ENCODE measurements at regions not wholly inside any gene's neighbourhood (a gene's known extent, or its start where the extent isn't known, plus 50 kb on each side); places are given as distances from the start of the nearest gene placed in this dataset.
"Not testable (repeated sequence)": the region's sequence is repeated elsewhere in the genome, so short reads cannot be mapped to it uniquely, and the experiment has no call there.

GRCh38 chr13:79974935-79975650, 365.8 kb downstream of the SPRY2 start:
- H3K27me3 Mint-ChIP-seq, H3K4me1 Mint-ChIP-seq, H3K27ac Mint-ChIP-seq, H3K36me3 Mint-ChIP-seq, H3K4me3 Mint-ChIP-seq, CTCF ChIA-PET, DNase-seq, H3K9me3 Mint-ChIP-seq: not testable (repeated sequence)

GRCh38 chr13:79973533-79973963, 367.4 kb downstream of the SPRY2 start:
- peaks cover 3% of the 10 kb centered on the region for H3K9me3 Mint-ChIP-seq
- no peak for DNase-seq
- CTCF ChIA-PET = interaction anchor here (0.7 to 1.1 kb wide), 3 partner anchors 12 to 601 kb away, joined by 3 to 4 read pairs (median 3); no protein-coding TSS in a partner anchor
- H3K27ac Mint-ChIP-seq = no peak overlapping the region
- H3K4me1 Mint-ChIP-seq = no peaks in the 10 kb centered on the region
- no peaks in the 10 kb centered on the region for H3K36me3 Mint-ChIP-seq
- H3K27me3 Mint-ChIP-seq = no peaks in the 10 kb centered on the region
- no peak overlapping the region for H3K4me3 Mint-ChIP-seq

- H3K9me3 Mint-ChIP-seq = peaks cover 3% of the 10 kb centered on the region
- DNase-seq = no peak
- H3K36me3 Mint-ChIP-seq = no peaks in the 10 kb centered on the region
- no peaks in the 10 kb centered on the region for H3K27me3 Mint-ChIP-seq
- H3K4me1 Mint-ChIP-seq = no peaks in the 10 kb centered on the region
- H3K4me3 Mint-ChIP-seq = no peak overlapping the region
- CTCF ChIA-PET = no interaction called here
- no peak overlapping the region for H3K27ac Mint-ChIP-seq
These were observed 368.8 kb downstream of the SPRY2 start for GRCh38 chr13:79972066-79972569.

GRCh38 chr13:79966493-79966895, 374.4 kb downstream of the SPRY2 start:
- H3K9me3 Mint-ChIP-seq = peaks cover 14% of the 10 kb centered on the region
- DNase-seq = no peak
- no peaks in the 10 kb centered on the region for H3K27me3 Mint-ChIP-seq
- no peaks in the 10 kb centered on the region for H3K4me1 Mint-ChIP-seq
- CTCF ChIA-PET = no interaction called here
- H3K36me3 Mint-ChIP-seq = no peaks in the 10 kb centered on the region
- no peak overlapping the region for H3K4me3 Mint-ChIP-seq
- H3K27ac Mint-ChIP-seq = no peak overlapping the region

GRCh38 chr13:79966059-79966458, 374.9 kb downstream of the SPRY2 start:
- CTCF ChIA-PET = no interaction called here
- Mint-ChIP-seq H3K9me3 (peaks cover 14% of the 10 kb centered on the region), H3K4me3 (no peak overlapping the region), H3K4me1 (no peaks in the 10 kb centered on the region), H3K27me3 (no peaks in the 10 kb centered on the region), H3K36me3 (no peaks in the 10 kb centered on the region), H3K27ac (no peak overlapping the region)
- no peak for DNase-seq

DNA sequence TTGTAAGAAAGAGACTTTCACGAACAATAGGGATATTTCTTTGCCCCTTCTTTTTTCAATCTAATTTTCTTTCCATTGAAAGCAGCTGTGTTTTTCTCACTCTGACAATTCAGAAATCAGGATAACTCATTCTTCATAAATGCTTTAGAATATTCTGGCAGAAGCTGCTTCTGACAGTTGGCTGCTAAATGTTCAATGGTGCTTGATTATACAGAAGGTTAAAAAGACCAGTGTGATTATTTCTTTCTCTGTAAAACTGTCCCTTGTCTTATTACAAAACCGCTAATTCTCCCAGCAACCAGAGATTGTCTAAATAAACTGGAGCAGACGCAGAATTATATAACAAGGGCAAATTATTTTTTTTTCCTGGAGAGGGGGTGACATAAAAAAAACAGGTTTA, 394.4 kb downstream of the SPRY2 start:
- no peaks in the 10 kb centered on the region for H3K9me3 Mint-ChIP-seq
- no peaks in the 10 kb centered on the region for H3K36me3 Mint-ChIP-seq
- H3K27ac Mint-ChIP-seq = no peak overlapping the region
- no peaks in the 10 kb centered on the region for H3K27me3 Mint-ChIP-seq
- no peaks in the 10 kb centered on the region for H3K4me1 Mint-ChIP-seq
- CTCF ChIA-PET = no interaction called here
- no peak overlapping the region for H3K4me3 Mint-ChIP-seq
- DNase-seq = no peak

DNA sequence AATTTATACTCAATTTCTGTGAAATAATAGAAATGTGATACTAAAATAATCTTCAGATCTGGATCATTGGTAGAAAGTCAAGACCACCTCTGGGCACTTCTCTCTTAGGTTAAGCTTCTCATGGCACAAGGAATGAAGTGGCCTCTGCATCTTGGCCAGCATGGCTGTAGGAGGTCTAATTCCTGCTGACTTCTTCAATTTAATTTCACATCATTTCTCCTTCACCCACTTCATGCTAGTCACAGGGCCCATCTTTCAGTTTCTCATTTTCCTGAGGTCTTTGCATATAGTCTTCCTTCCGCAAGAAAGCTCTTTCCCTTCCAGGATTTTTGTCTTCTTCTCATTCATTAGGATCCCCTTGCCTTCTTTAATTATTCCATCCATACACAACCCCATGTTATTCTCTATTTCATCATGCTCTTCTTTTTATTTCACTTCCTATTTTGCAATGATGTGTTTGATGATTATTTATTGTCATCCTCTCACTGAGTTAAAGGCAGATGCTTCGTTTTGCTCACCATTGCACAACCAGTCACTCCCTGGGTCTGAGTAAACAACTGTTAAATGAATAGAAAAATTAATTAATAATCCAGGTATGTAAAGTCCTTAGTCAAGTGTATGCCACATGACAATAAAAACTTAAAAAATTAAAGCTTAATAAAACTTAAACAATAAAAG, 397.4 kb downstream of the SPRY2 start:
- no peaks in the 10 kb centered on the region for H3K27me3 Mint-ChIP-seq
- H3K27ac Mint-ChIP-seq = no peak overlapping the region
- H3K36me3 Mint-ChIP-seq = no peaks in the 10 kb centered on the region
- CTCF ChIA-PET = no interaction called here
- H3K9me3 Mint-ChIP-seq = no peaks in the 10 kb centered on the region
- no peak for DNase-seq
- no peak overlapping the region for H3K4me3 Mint-ChIP-seq
- no peaks in the 10 kb centered on the region for H3K4me1 Mint-ChIP-seq

DNA sequence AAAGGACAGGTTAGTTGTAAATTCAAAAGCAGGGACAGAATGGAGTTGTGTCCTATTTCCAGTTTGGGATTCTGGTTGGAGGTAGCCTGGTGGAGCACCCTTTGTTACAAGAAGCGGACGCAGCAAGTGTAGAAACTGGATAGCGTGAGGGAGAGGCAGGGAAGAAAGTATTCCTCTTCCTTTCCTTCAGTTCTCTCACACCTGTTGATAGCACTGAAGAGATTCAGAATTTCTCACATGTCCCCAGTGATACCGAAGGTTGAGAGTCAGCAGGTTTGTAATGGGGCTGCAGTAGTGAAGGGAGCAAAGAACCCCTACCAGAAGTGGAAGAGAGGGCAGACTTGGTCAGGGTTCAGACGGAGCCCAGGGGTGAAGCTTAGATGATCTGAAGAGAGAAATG, 399.2 kb downstream of the SPRY2 start:
- CTCF ChIA-PET = no interaction called here
- no peaks in the 10 kb centered on the region for H3K36me3 Mint-ChIP-seq
- no peak for DNase-seq
- no peak overlapping the region for H3K27ac Mint-ChIP-seq
- H3K4me3 Mint-ChIP-seq = no peak overlapping the region
- no peaks in the 10 kb centered on the region for H3K9me3 Mint-ChIP-seq
- no peaks in the 10 kb centered on the region for H3K4me1 Mint-ChIP-seq
- no peaks in the 10 kb centered on the region for H3K27me3 Mint-ChIP-seq

DNA sequence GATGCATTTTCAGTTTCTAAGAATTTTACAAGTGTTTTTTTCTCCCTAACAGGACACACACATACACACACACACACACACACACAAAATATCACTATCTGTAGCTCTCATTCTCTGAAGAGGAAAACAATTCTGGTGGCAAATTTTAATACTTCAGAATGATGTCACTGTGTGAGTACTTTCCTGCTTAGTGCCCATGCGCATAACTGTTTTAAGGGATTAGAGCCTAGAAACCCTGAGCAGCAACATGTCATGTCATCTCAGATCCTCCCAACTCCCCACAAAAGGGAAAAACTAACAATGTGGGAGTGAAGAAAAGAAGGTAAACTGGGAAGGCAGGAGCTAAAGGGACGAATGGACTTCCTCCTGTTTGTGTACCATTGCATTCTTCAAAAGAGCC, 401.2 kb downstream of the SPRY2 start:
- no peaks in the 10 kb centered on the region for H3K4me1 Mint-ChIP-seq
- DNase-seq = no peak
- H3K27me3 Mint-ChIP-seq = no peaks in the 10 kb centered on the region
- no peaks in the 10 kb centered on the region for H3K36me3 Mint-ChIP-seq
- H3K4me3 Mint-ChIP-seq = no peak overlapping the region
- CTCF ChIA-PET = no interaction called here
- H3K9me3 Mint-ChIP-seq = no peaks in the 10 kb centered on the region
- H3K27ac Mint-ChIP-seq = no peak overlapping the region

- H3K27ac Mint-ChIP-seq = no peak overlapping the region
These were observed 403.1 kb downstream of the SPRY2 start for GRCh38 chr13:79937771-79938216.

GRCh38 chr13:79937311-79937710, 403.6 kb downstream of the SPRY2 start:
- Mint-ChIP-seq H3K27me3 (no peaks in the 10 kb centered on the region), H3K27ac (no peak overlapping the region), H3K9me3 (no peaks in the 10 kb centered on the region), H3K4me1 (no peaks in the 10 kb centered on the region), H3K36me3 (no peaks in the 10 kb centered on the region), H3K4me3 (no peak overlapping the region)
- no peak for DNase-seq
- CTCF ChIA-PET = no interaction called here

More at GRCh38 chr13:79937771-79938216, 403.1 kb downstream of the SPRY2 start:
- Mint-ChIP-seq H3K27me3 (no peaks in the 10 kb centered on the region), H3K9me3 (no peaks in the 10 kb centered on the region), H3K36me3 (no peaks in the 10 kb centered on the region), H3K4me1 (no peaks in the 10 kb centered on the region), H3K4me3 (no peak overlapping the region)
- DNase-seq = no peak
- CTCF ChIA-PET = no interaction called here

GRCh38 chr13:79936368-79937136, 404.4 kb downstream of the SPRY2 start:
- Mint-ChIP-seq H3K36me3 (no peaks in the 10 kb centered on the region), H3K9me3 (no peaks in the 10 kb centered on the region), H3K27ac (no peak overlapping the region), H3K4me3 (no peak overlapping the region), H3K27me3 (no peaks in the 10 kb centered on the region), H3K4me1 (no peaks in the 10 kb centered on the region)
- CTCF ChIA-PET = no interaction called here
- no peak for DNase-seq

DNA sequence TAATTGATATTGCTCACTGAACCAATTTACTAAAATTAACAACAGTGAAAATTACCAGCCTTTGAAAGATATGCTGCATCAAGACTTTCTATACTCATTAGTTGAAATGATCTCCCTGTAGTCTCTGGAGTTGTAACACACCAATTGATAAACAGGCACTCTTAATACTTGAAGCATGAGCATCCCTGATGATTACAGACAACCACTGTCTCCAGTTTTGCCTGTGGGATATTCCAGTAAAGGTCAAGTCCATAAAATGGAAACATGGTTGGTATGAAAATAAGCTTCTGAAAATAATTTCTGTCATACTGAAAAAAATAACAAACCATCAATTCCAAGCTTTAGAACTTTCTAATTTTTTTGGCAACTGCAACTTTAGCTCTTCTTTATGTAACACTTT, 405.8 kb downstream of the SPRY2 start:
- Mint-ChIP-seq H3K4me1 (no peaks in the 10 kb centered on the region), H3K27me3 (no peaks in the 10 kb centered on the region), H3K27ac (no peak overlapping the region), H3K9me3 (no peaks in the 10 kb centered on the region), H3K4me3 (no peak overlapping the region), H3K36me3 (no peaks in the 10 kb centered on the region)
- CTCF ChIA-PET = no interaction called here
- no peak for DNase-seq

- CTCF ChIA-PET = no interaction called here
- Mint-ChIP-seq H3K27ac (no peak overlapping the region), H3K4me3 (no peak overlapping the region), H3K4me1 (no peaks in the 10 kb centered on the region), H3K36me3 (no peaks in the 10 kb centered on the region), H3K27me3 (no peaks in the 10 kb centered on the region), H3K9me3 (no peaks in the 10 kb centered on the region)
- no peak for DNase-seq
These were observed 407.5 kb downstream of the SPRY2 start for GRCh38 chr13:79933389-79933788.

All from activated naive CD4-positive, alpha-beta T cell treated with anti-CD3 and anti-CD28 coated beads, Interleukin-2, amount 10 ng/mL, durations not matched to agents 7 days and 5 days (primary cell).